GM12892 (cell line): ENCODE measurements at regions not wholly inside any gene's neighbourhood (a gene's known extent, or its start where the extent isn't known, plus 50 kb on each side); places are given as distances from the start of the nearest gene placed in this dataset.

Experiments
- DNase-seq: peaks from one replicate; pipeline ENCODE4 v3.0.0; 2011; ENCODE audit not compliant: insufficient read length
- FAIRE-seq: peaks from 2 replicates; lab custom pipeline; 2011; peaks lifted over from hg19 to GRCh38; lab: Jason Lieb, UNC
- POLR2A ChIP-seq: IDR thresholded peaks from 2 replicates; pipeline ENCODE4 v1.6.1; 2011; ENCODE audit warnings: low read depth, low read length, control low read depth
- POLR2AphosphoS5 ChIP-seq: IDR thresholded peaks from 2 replicates; pipeline ENCODE4 v1.6.1; 2011; ENCODE audit warnings: low read depth, low read length, control low read depth
- TAF1 ChIP-seq: IDR thresholded peaks from 2 replicates; pipeline ENCODE4 v1.6.1; 2011; ENCODE audit warnings: low read depth, mild to moderate bottlenecking, control low read depth, low read length, borderline replicate concordance

GRCh38 chr15:39153058-39153714, 427.7 kb upstream of the THBS1 start:
- DNase-seq (no peak), FAIRE-seq (no peak)
- no peak for TF ChIP-seq TAF1

DNA sequence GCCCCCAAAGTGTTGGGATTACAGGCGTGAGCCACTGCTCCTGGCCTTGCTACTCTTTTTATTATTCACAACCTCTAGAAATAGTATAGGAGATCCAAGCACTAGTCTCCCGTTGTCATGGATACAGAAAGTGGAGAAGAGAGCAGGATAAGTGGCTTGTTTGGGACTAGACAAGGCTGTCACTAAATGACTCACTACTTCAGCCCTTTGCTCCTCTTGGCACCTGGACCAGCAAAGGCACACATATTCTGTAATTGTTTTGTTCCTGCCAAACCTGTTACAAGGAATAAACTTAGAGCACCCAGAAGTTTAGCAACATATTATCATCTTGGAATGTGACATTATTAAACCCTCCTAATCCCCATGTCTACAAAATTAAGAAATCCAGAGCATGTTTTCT, 427.2 kb upstream of the THBS1 start:
- no peak for FAIRE-seq
- DNase-seq, result no peak
- no peak for TF ChIP-seq POLR2AphosphoS5
- TF ChIP-seq TAF1, result no peak
- no peak for TF ChIP-seq POLR2A

GRCh38 chr15:39154227-39154638, 426.6 kb upstream of the THBS1 start:
- DNase-seq (no peak), FAIRE-seq (no peak)
- no peak for TF ChIP-seq POLR2A
- TF ChIP-seq POLR2AphosphoS5, result no peak
- TF ChIP-seq TAF1, result no peak

- DNase-seq, result no peak
- FAIRE-seq, result no peak
These were observed 426.1 kb upstream of the THBS1 start for GRCh38 chr15:39154776-39155175.

DNA sequence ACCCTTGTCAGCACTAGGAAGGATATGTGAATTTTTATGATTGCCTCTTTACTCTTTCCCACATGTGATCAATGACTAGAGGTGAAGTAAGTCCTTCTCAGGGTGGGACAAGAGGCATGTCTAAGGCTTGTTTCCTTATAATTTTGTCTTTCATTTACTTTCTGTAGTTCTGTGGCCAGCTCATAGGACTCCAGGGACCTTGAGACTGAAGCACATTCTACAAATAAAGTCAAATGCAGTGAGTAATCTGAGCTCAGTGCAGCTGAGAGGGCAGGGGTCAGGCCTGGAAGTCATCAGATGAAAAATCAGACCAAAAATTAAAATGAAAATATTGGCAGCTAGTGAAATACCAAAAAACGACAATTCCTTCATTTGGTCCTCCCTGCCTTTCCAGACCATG, 424.7 kb upstream of the THBS1 start:
- TF ChIP-seq TAF1, result no peak
- TF ChIP-seq POLR2AphosphoS5, result no peak
- no peak for TF ChIP-seq POLR2A
- FAIRE-seq (no peak), DNase-seq (no peak)

More at GRCh38 chr15:39154776-39155175, 426.1 kb upstream of the THBS1 start:
- TF ChIP-seq POLR2A (no peak), POLR2AphosphoS5 (no peak), TAF1 (no peak)

- TF ChIP-seq POLR2AphosphoS5, result no peak
- no peak for TF ChIP-seq POLR2A
- TF ChIP-seq TAF1, result no peak
- no peak for FAIRE-seq
- no peak for DNase-seq
These were observed 424.1 kb upstream of the THBS1 start for GRCh38 chr15:39156646-39157250.

DNA sequence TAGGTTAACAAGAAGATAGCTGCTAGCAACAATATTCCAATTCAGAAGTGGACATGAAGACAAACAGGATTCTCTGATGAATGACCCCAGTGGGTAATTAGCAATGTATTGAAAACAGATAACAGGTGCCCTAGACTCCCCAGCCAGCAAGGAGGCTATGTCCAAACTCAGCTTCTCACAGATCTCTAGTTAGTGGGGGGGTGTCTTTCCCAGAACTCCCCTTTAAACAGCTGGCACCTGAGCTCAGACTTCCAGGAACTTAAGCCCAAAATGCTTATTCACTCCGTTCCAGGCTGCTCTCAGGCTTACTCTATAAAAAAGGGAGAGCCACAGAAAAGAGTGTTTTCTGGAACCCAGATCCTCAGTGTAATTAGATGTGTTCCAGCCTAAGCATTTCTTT, 423.0 kb upstream of the THBS1 start:
- TF ChIP-seq POLR2A (no peak), POLR2AphosphoS5 (no peak), TAF1 (no peak)
- DNase-seq (no peak), FAIRE-seq (no peak)

- DNase-seq (no peak), FAIRE-seq (no peak)
- TF ChIP-seq TAF1 (no peak), POLR2AphosphoS5 (no peak), POLR2A (no peak)
These were observed 421.0 kb upstream of the THBS1 start for GRCh38 chr15:39159833-39160232.

DNA sequence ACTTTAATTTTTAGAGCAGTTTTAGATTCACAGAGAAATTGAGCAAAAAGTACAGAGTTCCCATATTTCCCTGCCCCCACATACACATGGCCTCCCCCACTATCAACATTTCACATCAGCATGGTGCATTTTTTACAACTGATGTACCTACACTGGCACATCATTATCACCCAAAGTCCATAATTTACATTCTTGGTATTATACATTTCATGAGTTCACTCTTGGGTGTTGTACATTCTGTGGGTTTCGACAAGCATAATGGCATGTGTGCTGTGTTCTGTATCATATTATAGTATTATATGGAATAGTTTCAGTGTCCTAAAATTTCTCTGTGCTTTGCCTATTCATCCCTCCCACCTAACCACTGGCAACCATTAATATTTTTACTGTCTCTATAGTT, 419.8 kb upstream of the THBS1 start:
- no peak for FAIRE-seq
- no peak for DNase-seq
- no peak for TF ChIP-seq POLR2A
- no peak for TF ChIP-seq POLR2AphosphoS5
- TF ChIP-seq TAF1, result no peak

DNA sequence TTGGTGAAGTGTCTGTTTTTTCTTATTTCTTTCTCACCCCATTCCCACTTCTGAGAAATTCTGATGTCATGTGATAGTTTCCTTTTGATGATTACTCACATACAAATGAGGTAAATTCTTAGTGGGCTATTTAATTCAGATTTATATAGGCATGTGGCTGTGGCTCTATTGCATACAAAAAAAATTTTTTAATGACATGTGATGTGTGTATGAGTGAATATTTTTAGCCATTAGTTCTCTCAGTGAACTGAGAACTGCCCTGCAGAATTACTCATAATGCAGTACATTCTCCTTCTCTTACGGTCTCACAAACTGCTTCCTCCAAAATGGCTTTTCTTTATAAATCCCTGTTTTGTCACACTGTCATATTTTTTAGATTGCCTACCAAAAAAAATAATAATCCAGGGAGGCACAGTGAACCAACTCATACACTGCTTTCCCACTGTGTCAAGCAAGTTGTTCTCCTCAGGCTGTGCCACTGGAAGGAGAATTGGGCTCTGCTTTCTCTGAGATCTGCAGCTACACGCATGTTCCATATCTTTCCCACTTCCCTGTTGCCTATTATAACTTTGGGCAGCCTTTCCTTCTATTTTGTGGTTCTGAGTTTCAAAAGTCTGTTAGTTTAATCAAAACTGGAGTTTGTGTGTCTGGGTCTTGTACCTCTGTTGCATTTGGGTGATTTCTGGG, 415.7 kb upstream of the THBS1 start:
- no peak for FAIRE-seq
- TF ChIP-seq POLR2AphosphoS5 (no peak), TAF1 (no peak), POLR2A (no peak)
- DNase-seq, result no peak

DNA sequence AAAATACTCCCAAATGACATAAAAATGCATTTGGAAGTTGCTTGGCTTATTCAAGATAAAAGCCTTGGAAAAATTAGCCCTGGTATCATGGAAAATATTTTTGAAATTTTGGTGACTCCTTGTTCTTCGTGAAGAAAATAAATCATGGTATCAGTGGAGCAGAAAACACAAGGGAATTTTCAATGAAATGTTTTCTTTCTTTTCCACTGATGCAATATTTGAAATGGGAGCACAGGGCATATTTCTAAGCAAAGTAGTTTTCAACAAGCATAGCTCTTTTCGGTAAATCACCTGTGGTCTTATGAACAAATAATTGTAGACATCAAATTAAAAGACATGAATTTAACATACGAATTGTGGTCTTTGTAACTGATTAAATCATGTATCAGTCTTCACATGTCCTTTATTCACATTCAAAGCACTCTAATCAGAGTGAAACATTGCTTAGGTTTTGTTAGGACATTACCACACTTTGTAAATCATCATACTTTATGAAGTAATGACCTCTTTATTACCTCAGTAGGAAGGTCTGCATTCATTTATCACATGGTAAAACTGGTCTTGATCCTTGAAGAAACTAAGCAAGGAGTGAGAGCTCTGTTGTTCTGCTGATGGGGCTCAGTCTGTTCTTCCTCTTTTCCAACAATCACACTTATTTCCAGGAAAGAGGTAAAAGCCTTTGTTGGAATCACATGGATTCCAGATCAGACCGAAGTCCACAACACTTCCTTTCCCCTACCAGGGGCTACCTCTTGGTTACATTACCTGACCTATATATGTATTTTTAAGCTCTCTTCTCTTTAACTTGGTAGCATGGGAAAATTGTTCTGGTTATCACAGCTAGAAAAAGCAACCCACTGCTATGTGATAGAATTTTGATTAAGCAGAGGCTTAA, 413.5 kb upstream of the THBS1 start:
- TF ChIP-seq POLR2A (no peak), TAF1 (no peak), POLR2AphosphoS5 (no peak)
- DNase-seq (no peak), FAIRE-seq (no peak)

- no peak for TF ChIP-seq TAF1
- no peak for TF ChIP-seq POLR2A
- no peak for TF ChIP-seq POLR2AphosphoS5
- FAIRE-seq (no peak), DNase-seq (no peak)
These were observed 408.9 kb upstream of the THBS1 start for GRCh38 chr15:39171944-39172368.
